ENCODE measurements at regions not wholly inside any gene's neighbourhood (a gene's known extent, or its start where the extent isn't known, plus 50 kb on each side); places are given as distances from the start of the nearest gene placed in this dataset.
"Not testable (repeated sequence)": the region's sequence is repeated elsewhere in the genome, so short reads cannot be mapped to it uniquely, and the experiment has no call there.

- Histone ChIP-seq H3K79me1 (ENCODE audit: low read length) (no peaks in the 10 kb centered on the region), H2BK120ac (ENCODE audit: low read depth, low read length) (no peak overlapping the region), H2BK15ac (replicated peaks; ENCODE audit: low read depth) (no peak overlapping the region), H3K36me3 (ENCODE audit: control insufficient read depth, insufficient read depth, low read length) (no peaks in the 10 kb centered on the region), H3K4me1 (ENCODE audit: control insufficient read depth, low read depth, low read length) (no peaks in the 10 kb centered on the region), H3K4me2 (ENCODE audit: low read length) (no peak overlapping the region), H3K9ac (ENCODE audit: low read length) (no peak overlapping the region), H3K27ac (ENCODE audit: low read depth, low read length) (no peak overlapping the region), H3K56ac (ENCODE audit: low read length) (no peak overlapping the region), H3K23ac (ENCODE audit: low read length) (no peak overlapping the region), H4K5ac (ENCODE audit: low read length) (no peak overlapping the region), H3K79me2 (ENCODE audit: control insufficient read depth, insufficient read depth, low read length) (no peaks in the 10 kb centered on the region), H3K4me3 (ENCODE audit: low read length) (no peak overlapping the region), H3K27me3 (ENCODE audit: insufficient read depth, low read length, poor library complexity) (no peaks in the 10 kb centered on the region), H2AK5ac (ENCODE audit: low read length) (no peak overlapping the region), H4K8ac (ENCODE audit: low read depth, low read length) (no peak overlapping the region), H3K4ac (ENCODE audit: low read depth, low read length) (no peak overlapping the region), H3K18ac (ENCODE audit: low read length) (no peak overlapping the region), H2BK5ac (ENCODE audit: low read length) (no peak overlapping the region)
- WGBS (ENCODE audit: extremely low coverage, insufficient coverage, low lambda C conversion rate): no CpG with 5 or more reads among the region's 5 CpGs
- DNase-seq: no peak
Measured at GRCh38 chr5:40354171-40354570, 325.5 kb upstream of the PTGER4 start.

DNA sequence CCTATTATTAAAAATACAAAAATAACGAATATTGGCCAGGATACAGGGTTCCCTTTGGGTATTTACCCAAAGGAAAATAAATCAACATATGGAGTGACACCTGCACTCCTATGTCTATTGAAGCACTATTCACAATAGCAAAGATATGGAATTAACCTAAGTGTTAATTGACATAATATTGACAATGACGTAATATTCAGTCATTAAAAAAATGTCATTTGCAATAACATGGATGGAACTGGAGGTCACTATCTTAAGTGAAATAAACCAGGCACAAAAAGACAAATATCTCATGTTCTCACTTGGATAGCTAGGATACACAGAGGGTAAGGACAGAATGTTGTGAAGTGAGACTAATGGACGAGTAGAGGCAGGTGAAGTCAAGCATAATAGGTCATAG is 326.3 kb upstream of the PTGER4 start:
- no peak overlapping the region for H3K18ac ChIP-seq (ENCODE audit: low read length)
- no peak overlapping the region for H4K5ac ChIP-seq (ENCODE audit: low read length)
- H3K79me1 ChIP-seq (ENCODE audit: low read length): no peaks in the 10 kb centered on the region
- no peak overlapping the region for H2BK5ac ChIP-seq (ENCODE audit: low read length)
- no peak overlapping the region for H3K27ac ChIP-seq (ENCODE audit: low read depth, low read length)
- H3K27me3 ChIP-seq (ENCODE audit: insufficient read depth, low read length, poor library complexity): no peaks in the 10 kb centered on the region
- H2BK120ac ChIP-seq (ENCODE audit: low read depth, low read length): no peak overlapping the region
- H3K4me3 ChIP-seq (ENCODE audit: low read length): no peak overlapping the region
- no peak overlapping the region for H3K4ac ChIP-seq (ENCODE audit: low read depth, low read length)
- H3K23ac ChIP-seq (ENCODE audit: low read length): no peak overlapping the region
- H3K9ac ChIP-seq (ENCODE audit: low read length): no peak overlapping the region
- WGBS (ENCODE audit: extremely low coverage, insufficient coverage, low lambda C conversion rate): no CpG with 5 or more reads among the region's 3 CpGs
- no peaks in the 10 kb centered on the region for H3K4me1 ChIP-seq (ENCODE audit: control insufficient read depth, low read depth, low read length)
- H3K4me2 ChIP-seq (ENCODE audit: low read length): no peak overlapping the region
- no peak overlapping the region for H4K8ac ChIP-seq (ENCODE audit: low read depth, low read length)
- H2AK5ac ChIP-seq (ENCODE audit: low read length): no peak overlapping the region
- H3K79me2 ChIP-seq (ENCODE audit: control insufficient read depth, insufficient read depth, low read length): no peaks in the 10 kb centered on the region
- H3K56ac ChIP-seq (ENCODE audit: low read length): no peak overlapping the region
- no peaks in the 10 kb centered on the region for H3K36me3 ChIP-seq (ENCODE audit: control insufficient read depth, insufficient read depth, low read length)
- H2BK15ac ChIP-seq (replicated peaks; ENCODE audit: low read depth): no peak overlapping the region
- DNase-seq: no peak

DNA sequence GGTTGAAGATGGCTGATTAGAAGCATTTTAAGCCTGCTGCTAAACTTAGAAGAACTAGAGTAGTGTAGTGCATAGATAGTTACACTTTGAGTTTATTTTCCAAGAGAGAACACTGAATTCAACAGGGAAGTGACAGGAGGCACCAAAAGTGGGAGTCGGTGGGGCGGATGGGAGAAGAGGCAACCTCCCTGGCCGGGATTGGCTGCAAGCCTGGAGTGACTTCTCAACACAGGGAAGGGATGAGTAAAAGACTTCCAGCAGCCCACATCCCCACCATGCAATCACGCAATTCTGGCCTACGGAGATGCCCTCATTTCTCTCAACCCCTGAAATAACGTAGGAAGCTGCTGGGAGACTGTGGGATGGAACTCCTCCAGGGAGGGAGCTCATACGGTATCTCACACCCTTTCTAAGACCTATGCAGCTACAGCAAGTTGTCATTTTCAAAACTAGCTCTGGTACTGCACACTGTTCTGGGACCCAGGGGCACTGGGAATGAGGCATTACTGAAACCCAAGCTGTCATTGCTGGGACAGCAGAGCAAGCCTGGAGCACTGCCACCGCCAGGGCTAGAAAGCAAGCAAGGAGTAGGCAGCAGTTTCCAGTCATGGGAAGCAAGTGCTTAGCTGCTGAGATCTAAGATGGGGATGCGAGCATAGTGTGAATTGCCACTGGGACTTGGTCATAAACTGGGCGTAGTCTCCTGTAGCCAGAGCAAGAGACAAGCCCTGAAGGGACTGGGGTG is 331.6 kb upstream of the PTGER4 start:
- H2BK15ac ChIP-seq (replicated peaks; ENCODE audit: low read depth): no peak overlapping the region
- H3K9ac ChIP-seq (ENCODE audit: low read length): no peak overlapping the region
- no peak for DNase-seq
- H2BK5ac ChIP-seq (ENCODE audit: low read length): no peak overlapping the region
- H4K5ac ChIP-seq (ENCODE audit: low read length): no peak overlapping the region
- H3K4me2 ChIP-seq (ENCODE audit: low read length): no peak overlapping the region
- no peak overlapping the region for H3K23ac ChIP-seq (ENCODE audit: low read length)
- H2BK120ac ChIP-seq (ENCODE audit: low read depth, low read length): no peak overlapping the region
- no peaks in the 10 kb centered on the region for H3K79me2 ChIP-seq (ENCODE audit: control insufficient read depth, insufficient read depth, low read length)
- no peaks in the 10 kb centered on the region for H3K4me1 ChIP-seq (ENCODE audit: control insufficient read depth, low read depth, low read length)
- H3K27me3 ChIP-seq (ENCODE audit: insufficient read depth, low read length, poor library complexity): no peaks in the 10 kb centered on the region
- H4K8ac ChIP-seq (ENCODE audit: low read depth, low read length): no peak overlapping the region
- H2AK5ac ChIP-seq (ENCODE audit: low read length): no peak overlapping the region
- H3K4ac ChIP-seq (ENCODE audit: low read depth, low read length): no peak overlapping the region
- H3K79me1 ChIP-seq (ENCODE audit: low read length): no peaks in the 10 kb centered on the region
- H3K56ac ChIP-seq (ENCODE audit: low read length): no peak overlapping the region
- no CpG with 5 or more reads among the region's 10 CpGs for WGBS (ENCODE audit: extremely low coverage, insufficient coverage, low lambda C conversion rate)
- H3K36me3 ChIP-seq (ENCODE audit: control insufficient read depth, insufficient read depth, low read length): no peaks in the 10 kb centered on the region
- H3K27ac ChIP-seq (ENCODE audit: low read depth, low read length): no peak overlapping the region
- no peak overlapping the region for H3K18ac ChIP-seq (ENCODE audit: low read length)
- no peak overlapping the region for H3K4me3 ChIP-seq (ENCODE audit: low read length)

DNA sequence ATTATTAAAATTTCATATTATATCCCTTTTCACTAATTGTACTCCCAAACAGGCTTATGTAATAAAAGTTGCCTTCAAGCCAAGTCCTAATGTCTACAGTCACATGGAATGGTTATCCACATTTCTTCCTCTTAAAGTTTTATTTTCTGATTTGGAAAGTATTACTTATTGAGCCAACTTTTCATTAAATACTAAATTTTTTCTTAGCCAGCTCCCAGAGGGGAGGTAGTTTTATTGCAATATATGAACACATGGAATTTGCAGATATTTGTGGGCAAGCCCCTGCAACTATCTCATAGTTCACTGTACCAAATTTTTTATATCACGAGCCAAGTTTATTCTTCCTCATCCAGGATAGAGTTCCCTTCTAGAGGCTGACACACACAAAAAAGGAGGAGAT is 332.8 kb upstream of the PTGER4 start:
- Histone ChIP-seq H4K5ac (ENCODE audit: low read length) (no peak overlapping the region), H3K27ac (ENCODE audit: low read depth, low read length) (no peak overlapping the region), H3K4me1 (ENCODE audit: control insufficient read depth, low read depth, low read length) (no peaks in the 10 kb centered on the region), H4K8ac (ENCODE audit: low read depth, low read length) (no peak overlapping the region), H3K27me3 (ENCODE audit: insufficient read depth, low read length, poor library complexity) (no peaks in the 10 kb centered on the region), H2BK120ac (ENCODE audit: low read depth, low read length) (no peak overlapping the region), H3K18ac (ENCODE audit: low read length) (no peak overlapping the region), H3K56ac (ENCODE audit: low read length) (no peak overlapping the region), H3K23ac (ENCODE audit: low read length) (no peak overlapping the region), H3K4me2 (ENCODE audit: low read length) (no peak overlapping the region), H3K4ac (ENCODE audit: low read depth, low read length) (no peak overlapping the region), H3K4me3 (ENCODE audit: low read length) (no peak overlapping the region), H3K79me1 (ENCODE audit: low read length) (no peaks in the 10 kb centered on the region), H3K79me2 (ENCODE audit: control insufficient read depth, insufficient read depth, low read length) (no peaks in the 10 kb centered on the region), H2BK5ac (ENCODE audit: low read length) (no peak overlapping the region), H2BK15ac (replicated peaks; ENCODE audit: low read depth) (no peak overlapping the region), H3K9ac (ENCODE audit: low read length) (no peak overlapping the region), H3K36me3 (ENCODE audit: control insufficient read depth, insufficient read depth, low read length) (no peaks in the 10 kb centered on the region), H2AK5ac (ENCODE audit: low read length) (no peak overlapping the region)
- DNase-seq: no peak
- no CpG with 5 or more reads among the region's 1 CpG for WGBS (ENCODE audit: extremely low coverage, insufficient coverage, low lambda C conversion rate)

DNA sequence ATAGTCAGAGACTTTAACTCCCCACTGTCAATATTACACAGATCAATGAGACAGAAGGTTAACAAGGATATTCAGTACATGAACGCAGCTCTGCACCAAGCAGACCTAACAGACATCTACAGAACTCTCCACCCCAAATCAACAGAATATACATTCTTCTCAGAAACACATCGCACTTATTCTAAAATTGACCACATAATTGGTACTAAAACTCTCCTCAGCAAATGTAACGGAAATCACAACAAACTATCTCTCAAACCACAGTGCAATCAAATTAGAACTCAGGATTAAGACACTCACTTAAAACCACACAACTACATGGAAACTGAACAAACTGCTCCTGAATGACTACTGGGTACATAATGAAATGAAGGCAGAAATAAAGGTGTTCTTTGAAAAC is 341.3 kb upstream of the PTGER4 start:
- H3K36me3 ChIP-seq (ENCODE audit: control insufficient read depth, insufficient read depth, low read length); H3K56ac ChIP-seq (ENCODE audit: low read length); H4K5ac ChIP-seq (ENCODE audit: low read length); H3K27me3 ChIP-seq (ENCODE audit: insufficient read depth, low read length, poor library complexity); H3K18ac ChIP-seq (ENCODE audit: low read length); H3K9ac ChIP-seq (ENCODE audit: low read length); H4K8ac ChIP-seq (ENCODE audit: low read depth, low read length); H3K4ac ChIP-seq (ENCODE audit: low read depth, low read length); H3K4me1 ChIP-seq (ENCODE audit: control insufficient read depth, low read depth, low read length); H2BK120ac ChIP-seq (ENCODE audit: low read depth, low read length); H3K27ac ChIP-seq (ENCODE audit: low read depth, low read length); H3K4me2 ChIP-seq (ENCODE audit: low read length); H3K79me2 ChIP-seq (ENCODE audit: control insufficient read depth, insufficient read depth, low read length); H2BK5ac ChIP-seq (ENCODE audit: low read length); H3K23ac ChIP-seq (ENCODE audit: low read length); H3K79me1 ChIP-seq (ENCODE audit: low read length); H3K4me3 ChIP-seq (ENCODE audit: low read length); H2BK15ac ChIP-seq (replicated peaks; ENCODE audit: low read depth); H2AK5ac ChIP-seq (ENCODE audit: low read length); DNase-seq: not testable (repeated sequence)
- WGBS (ENCODE audit: extremely low coverage, insufficient coverage, low lambda C conversion rate): no CpG with 5 or more reads among the region's 3 CpGs

- H3K18ac ChIP-seq (ENCODE audit: low read length): no peak overlapping the region
- DNase-seq: no peak
- no peaks in the 10 kb centered on the region for H3K79me2 ChIP-seq (ENCODE audit: control insufficient read depth, insufficient read depth, low read length)
- no peak overlapping the region for H4K8ac ChIP-seq (ENCODE audit: low read depth, low read length)
- no peak overlapping the region for H2BK15ac ChIP-seq (replicated peaks; ENCODE audit: low read depth)
- H3K4ac ChIP-seq (ENCODE audit: low read depth, low read length): no peak overlapping the region
- no peak overlapping the region for H2BK5ac ChIP-seq (ENCODE audit: low read length)
- no peak overlapping the region for H2BK120ac ChIP-seq (ENCODE audit: low read depth, low read length)
- H4K5ac ChIP-seq (ENCODE audit: low read length): no peak overlapping the region
- H3K4me3 ChIP-seq (ENCODE audit: low read length): no peak overlapping the region
- no peaks in the 10 kb centered on the region for H3K27me3 ChIP-seq (ENCODE audit: insufficient read depth, low read length, poor library complexity)
- H3K4me2 ChIP-seq (ENCODE audit: low read length): no peak overlapping the region
- H3K27ac ChIP-seq (ENCODE audit: low read depth, low read length): no peak overlapping the region
- H3K56ac ChIP-seq (ENCODE audit: low read length): no peak overlapping the region
- H3K4me1 ChIP-seq (ENCODE audit: control insufficient read depth, low read depth, low read length): no peaks in the 10 kb centered on the region
- H3K9ac ChIP-seq (ENCODE audit: low read length): no peak overlapping the region
- no CpG with 5 or more reads among the region's 1 CpG for WGBS (ENCODE audit: extremely low coverage, insufficient coverage, low lambda C conversion rate)
- H3K36me3 ChIP-seq (ENCODE audit: control insufficient read depth, insufficient read depth, low read length): no peaks in the 10 kb centered on the region
- H3K23ac ChIP-seq (ENCODE audit: low read length): no peak overlapping the region
- H2AK5ac ChIP-seq (ENCODE audit: low read length): no peak overlapping the region
- H3K79me1 ChIP-seq (ENCODE audit: low read length): no peaks in the 10 kb centered on the region
Measured at GRCh38 chr5:40334242-40334635, 345.5 kb upstream of the PTGER4 start.
